ENCODE measurements at regions not wholly inside any gene's neighbourhood (a gene's known extent, or its start where the extent isn't known, plus 50 kb on each side); places are given as distances from the start of the nearest gene placed in this dataset.

GRCh38 chr2:64749446-64749845 lies 95.7 kb upstream of the SERTAD2 start:
- in situ Hi-C loops (cut with HindIII; ENCODE audit: low sequenced_read_pairs): no loop called here
- no peak for DNase-seq (ENCODE audit: low read depth, low spot score)
- no peak for TF ChIP-seq CTCF (IDR thresholded peaks at IDR 0.05; ENCODE audit: low read depth, low read length)
- peak overlapping the region; percentile 76 for H3K4me3 ChIP-seq (ENCODE audit: low read depth, low read length)

- peak overlapping the region; percentile 76 for H3K4me3 ChIP-seq (ENCODE audit: low read depth, low read length)
- in situ Hi-C loops (cut with HindIII; ENCODE audit: low sequenced_read_pairs): no loop called here
- TF ChIP-seq CTCF (IDR thresholded peaks at IDR 0.05; ENCODE audit: low read depth, low read length): peak; percentile 1
- peak; percentile 64 for DNase-seq (ENCODE audit: low read depth, low spot score)
Measured at GRCh38 chr2:64750001-64750816, 96.5 kb upstream of the SERTAD2 start.

GRCh38 chr2:64750817-64751285 lies 97.1 kb upstream of the SERTAD2 start:
- in situ Hi-C loops (cut with HindIII; ENCODE audit: low sequenced_read_pairs): no loop called here
- peak overlapping the region; percentile 76 for H3K4me3 ChIP-seq (ENCODE audit: low read depth, low read length)
- peak; percentile 100 for DNase-seq (ENCODE audit: low read depth, low spot score)
- TF ChIP-seq CTCF (IDR thresholded peaks at IDR 0.05; ENCODE audit: low read depth, low read length): peak; percentile 0

DNA sequence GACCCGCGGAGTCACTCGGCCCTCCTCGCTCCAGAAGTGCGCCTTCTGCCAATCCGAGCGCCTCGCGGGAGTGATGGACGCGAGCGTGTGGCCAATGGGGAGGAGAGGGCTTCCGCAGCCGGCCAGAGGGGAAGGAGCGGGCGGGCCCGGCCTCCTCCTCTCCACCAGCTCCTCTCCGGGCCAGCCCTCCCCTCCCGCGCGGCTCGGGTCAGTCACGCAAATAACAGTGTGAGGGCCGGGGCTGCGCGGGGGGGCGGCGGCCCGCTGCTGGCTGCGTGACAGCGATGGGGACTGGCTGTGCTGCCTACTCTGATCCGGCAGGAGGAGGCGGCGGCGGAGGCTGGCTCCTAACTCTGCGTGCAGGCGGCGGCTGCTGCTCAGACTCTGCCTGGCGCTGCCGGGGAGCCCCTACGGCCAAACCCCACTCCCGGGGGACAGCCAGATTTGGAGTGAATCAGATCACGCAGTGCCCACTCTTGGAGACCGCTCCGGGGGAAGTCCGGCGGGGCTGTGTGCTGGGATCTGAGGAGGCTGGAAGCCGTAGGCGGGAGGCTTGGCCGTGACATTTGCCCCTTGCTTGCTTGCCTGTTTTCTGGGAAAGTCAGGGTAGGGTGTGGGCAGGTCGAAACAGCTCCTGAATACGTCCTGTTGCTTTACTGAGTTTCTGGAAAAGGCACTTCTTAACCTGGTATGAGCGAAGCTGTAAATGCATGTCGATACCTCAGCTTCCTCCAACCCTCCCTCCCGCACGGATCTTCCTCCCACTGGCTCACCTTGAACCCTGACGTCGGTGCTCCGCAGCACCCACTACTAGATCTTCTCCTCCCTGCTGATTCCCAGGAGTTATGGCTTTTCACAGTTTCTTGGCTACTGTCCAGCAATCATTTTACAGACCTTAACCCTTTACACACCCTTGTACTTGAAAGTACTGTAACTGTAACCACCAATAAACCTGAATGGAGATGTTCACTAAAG lies 97.9 kb upstream of the SERTAD2 start:
- DNase-seq (ENCODE audit: low read depth, low spot score): peak; percentile 49
- peak overlapping the region; percentile 70 for H3K4me3 ChIP-seq (ENCODE audit: low read depth, low read length)
- in situ Hi-C loops (cut with HindIII; ENCODE audit: low sequenced_read_pairs): no loop called here
- peak; percentile 42 for TF ChIP-seq CTCF (IDR thresholded peaks at IDR 0.05; ENCODE audit: low read depth, low read length)

DNA sequence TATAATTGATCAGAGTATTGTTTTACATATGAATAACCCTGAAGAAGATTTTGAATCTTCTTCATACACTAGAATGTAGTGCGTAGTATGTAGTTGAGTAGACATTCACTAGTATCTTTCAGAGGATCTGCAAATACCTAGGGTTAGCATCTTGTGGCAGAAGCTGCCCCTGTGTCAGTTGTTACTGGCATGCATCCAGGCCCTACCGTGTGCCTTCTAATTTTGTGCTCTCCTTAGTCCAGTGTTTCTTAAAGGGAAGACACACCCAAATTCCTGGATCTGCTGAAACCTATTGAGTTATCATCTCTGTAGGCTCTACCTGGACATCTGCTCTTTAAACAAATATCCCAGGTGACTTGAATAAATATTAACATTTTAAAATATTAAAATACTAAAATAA lies 99.7 kb upstream of the SERTAD2 start:
- no peak overlapping the region for H3K4me3 ChIP-seq (ENCODE audit: low read depth, low read length)
- no peak for TF ChIP-seq CTCF (IDR thresholded peaks at IDR 0.05; ENCODE audit: low read depth, low read length)
- DNase-seq (ENCODE audit: low read depth, low spot score): no peak
- in situ Hi-C loops (cut with HindIII; ENCODE audit: low sequenced_read_pairs): no loop called here

- no peak for DNase-seq (ENCODE audit: low read depth, low spot score)
- in situ Hi-C loops (cut with HindIII; ENCODE audit: low sequenced_read_pairs): no loop called here
- no peak for TF ChIP-seq CTCF (IDR thresholded peaks at IDR 0.05; ENCODE audit: low read depth, low read length)
- no peak overlapping the region for H3K4me3 ChIP-seq (ENCODE audit: low read depth, low read length)
Measured at GRCh38 chr2:64754570-64754969, 100.9 kb upstream of the SERTAD2 start.
